ENCODE measurements at regions not wholly inside any gene's neighbourhood (a gene's known extent, or its start where the extent isn't known, plus 50 kb on each side); places are given as distances from the start of the nearest gene placed in this dataset.

- no peak for TF ChIP-seq CTCF (IDR thresholded peaks at IDR 0.05)
- no peak for TF ChIP-seq EZH2 (IDR thresholded peaks at IDR 0.05)
Observed at GRCh38 chr13:88800505-88800904, 1129.3 kb downstream of the SLITRK5 start.

All from neural progenitor cell (in vitro differentiated cells).